Cardiac fibroblast (primary cell): ENCODE measurements at regions not wholly inside any gene's neighbourhood (a gene's known extent, or its start where the extent isn't known, plus 50 kb on each side); places are given as distances from the start of the nearest gene placed in this dataset.
"Not testable (repeated sequence)": the region's sequence is repeated elsewhere in the genome, so short reads cannot be mapped to it uniquely, and the experiment has no call there.

Source experiments
- DNase-seq, 2 donors: peaks; one replicate each; pipeline versions ENCODE4 v3.0.0 to v3.0.0-alpha.2; 2010; ENCODE audit warnings: low read depth in 2 of 2
- H3K4me3 ChIP-seq, 2 donors: replicated peaks in 1 of 2; 1 replicate in 1 of 2; 2 replicates in 1 of 2; pipeline ENCODE4 v1.5.1; 2011; ENCODE audit warnings: low read depth in 2 of 2, low read length in 2 of 2, mild to moderate bottlenecking in 2 of 2, moderate library complexity in 1 of 2
- TF ChIP-seq, protein P1 (sequence below): IDR thresholded peaks from one replicate; pipeline ENCODE4 v1.5.1; 2011; ENCODE audit warnings: low read depth, mild to moderate bottlenecking, low read length, inconsistent platforms

GRCh38 chr9:115880221-115880885 is 273.2 kb upstream of the PAPPA start:
- TF ChIP-seq, protein P1, sequence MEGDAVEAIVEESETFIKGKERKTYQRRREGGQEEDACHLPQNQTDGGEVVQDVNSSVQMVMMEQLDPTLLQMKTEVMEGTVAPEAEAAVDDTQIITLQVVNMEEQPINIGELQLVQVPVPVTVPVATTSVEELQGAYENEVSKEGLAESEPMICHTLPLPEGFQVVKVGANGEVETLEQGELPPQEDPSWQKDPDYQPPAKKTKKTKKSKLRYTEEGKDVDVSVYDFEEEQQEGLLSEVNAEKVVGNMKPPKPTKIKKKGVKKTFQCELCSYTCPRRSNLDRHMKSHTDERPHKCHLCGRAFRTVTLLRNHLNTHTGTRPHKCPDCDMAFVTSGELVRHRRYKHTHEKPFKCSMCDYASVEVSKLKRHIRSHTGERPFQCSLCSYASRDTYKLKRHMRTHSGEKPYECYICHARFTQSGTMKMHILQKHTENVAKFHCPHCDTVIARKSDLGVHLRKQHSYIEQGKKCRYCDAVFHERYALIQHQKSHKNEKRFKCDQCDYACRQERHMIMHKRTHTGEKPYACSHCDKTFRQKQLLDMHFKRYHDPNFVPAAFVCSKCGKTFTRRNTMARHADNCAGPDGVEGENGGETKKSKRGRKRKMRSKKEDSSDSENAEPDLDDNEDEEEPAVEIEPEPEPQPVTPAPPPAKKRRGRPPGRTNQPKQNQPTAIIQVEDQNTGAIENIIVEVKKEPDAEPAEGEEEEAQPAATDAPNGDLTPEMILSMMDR = no peak
- H3K4me3 ChIP-seq = no peak overlapping the region
- peak in 1 of 2 donors; percentile 30 for DNase-seq

DNA sequence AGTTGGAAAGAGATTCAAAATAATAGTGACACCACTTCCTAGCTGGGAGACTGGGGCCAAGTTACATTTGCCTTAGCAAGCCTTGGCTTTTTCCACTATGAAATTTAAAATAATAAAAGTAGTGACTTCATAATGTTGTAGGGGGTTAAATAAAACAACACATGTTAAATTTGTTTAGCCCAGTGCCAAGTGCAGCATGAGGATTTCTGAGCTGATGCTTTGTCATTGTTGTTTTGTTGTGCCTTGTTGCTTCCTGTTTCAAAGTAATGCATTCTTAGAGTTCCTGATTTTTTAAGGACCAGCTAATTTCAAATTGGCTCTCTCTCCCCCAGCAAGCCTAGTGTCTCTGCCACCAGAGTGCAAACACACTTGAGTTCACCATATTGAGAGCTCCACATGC is 270.7 kb upstream of the PAPPA start:
- peak; percentile 68 to 89 for DNase-seq
- TF ChIP-seq, protein P1 = no peak
- no peak overlapping the region for H3K4me3 ChIP-seq

GRCh38 chr9:115883467-115884329 is 269.9 kb upstream of the PAPPA start:
- peak; percentile 68 to 80 for DNase-seq
- H3K4me3 ChIP-seq = no peak overlapping the region
- TF ChIP-seq, protein P1 = peak; percentile 76

DNA sequence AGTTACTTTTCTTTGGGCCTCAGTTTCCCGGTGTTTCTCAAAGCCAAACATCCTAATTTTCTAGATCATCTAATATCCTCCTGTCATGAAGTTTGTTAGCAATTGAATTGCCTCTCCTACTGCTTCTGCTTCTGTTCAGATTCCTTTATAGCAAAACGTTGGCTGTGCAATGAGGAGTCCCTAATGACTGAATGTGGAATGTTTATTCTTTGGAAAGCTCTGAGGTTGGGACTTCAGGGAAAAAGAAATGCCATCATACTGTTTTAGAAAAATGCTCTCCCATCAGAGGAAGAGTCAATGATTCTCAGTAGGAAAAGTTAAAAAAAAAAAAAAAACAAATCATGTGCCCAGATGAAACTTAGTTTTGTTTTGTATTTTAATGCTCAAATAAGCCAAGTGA is 268.7 kb upstream of the PAPPA start:
- no peak overlapping the region for H3K4me3 ChIP-seq
- peak; percentile 21 to 35 for DNase-seq
- TF ChIP-seq, protein P1 = no peak

DNA sequence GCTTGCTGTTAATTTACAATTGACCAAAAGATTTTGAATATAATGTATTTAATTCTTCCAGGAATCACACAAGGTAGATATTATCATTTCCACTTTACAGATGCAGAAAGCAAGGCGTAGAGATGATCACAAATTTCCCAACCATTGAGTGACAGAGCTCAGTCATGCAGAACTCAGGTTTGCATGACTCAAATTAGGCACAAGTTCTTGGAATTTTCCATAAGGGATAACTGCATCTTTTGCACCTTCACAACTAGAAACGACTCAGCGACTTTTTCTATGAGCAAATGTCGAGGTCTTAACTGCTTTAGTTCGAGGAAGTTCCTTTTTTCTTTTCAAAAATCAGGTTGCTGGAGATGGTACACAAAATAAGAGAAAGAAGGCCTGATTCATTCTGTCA is 265.5 kb upstream of the PAPPA start:
- TF ChIP-seq, protein P1 = no peak
- no peak overlapping the region for H3K4me3 ChIP-seq
- DNase-seq = no peak

DNA sequence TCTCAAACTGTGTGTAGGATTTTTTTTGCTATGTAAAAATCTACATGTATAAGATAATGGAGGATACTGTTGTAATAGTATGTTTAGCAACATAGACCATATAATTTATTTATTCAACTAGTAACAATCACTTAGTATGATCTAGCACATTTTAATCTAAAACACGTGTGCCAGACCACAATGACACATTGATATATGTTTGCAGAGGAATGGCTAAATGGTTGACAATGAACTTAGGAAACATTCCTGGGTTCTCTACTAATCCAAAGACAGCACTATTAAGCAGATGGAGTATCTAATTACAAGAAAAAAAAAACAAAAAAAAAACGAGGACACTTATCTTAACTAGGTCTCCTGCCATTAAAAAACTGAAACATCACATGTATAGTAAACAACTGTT is 261.7 kb upstream of the PAPPA start:
- H3K4me3 ChIP-seq = no peak overlapping the region
- DNase-seq = peak; percentile 37 to 72
- TF ChIP-seq, protein P1 = no peak

- not testable (repeated sequence) for DNase-seq, H3K4me3 ChIP-seq
Measured at GRCh38 chr9:115898478-115898877, 255.1 kb upstream of the PAPPA start.
